SK-N-SH (cell line): ENCODE measurements at regions not wholly inside any gene's neighbourhood (a gene's known extent, or its start where the extent isn't known, plus 50 kb on each side); places are given as distances from the start of the nearest gene placed in this dataset.

Source experiments
- CTCF ChIA-PET: fragments of 300-600, 350-600 bp; formaldehyde crosslinking; extraction: SDS; loops from one replicate; lab custom pipeline; 2021; lab: Yijun Ruan, JAX
- POLR2A ChIA-PET: fragments of 350-600 bp; sonication (Branson Sonifier 250); formaldehyde crosslinking; extraction: SDS; loops from one replicate; lab custom pipeline; 2020; ENCODE audit warnings: antibody characterized with exemption, inconsistent platforms; lab: Yijun Ruan, JAX
- DNase-seq: peaks from one replicate; pipeline ENCODE4 v3.0.0; 2012
- H2AFZ ChIP-seq: fragments of 200-600 bp; sonication (generic); 2 replicates; pipeline ENCODE4 v1.8.1; 2016; ENCODE audit warnings: antibody characterized with exemption, mild to moderate bottlenecking, low read depth
- H3F3A ChIP-seq: fragments of 200-600 bp; sonication (generic); replicated peaks from 2 replicates; pipeline ENCODE3; 2016; ENCODE audit warnings: antibody characterized with exemption, mild to moderate bottlenecking; ENCODE audit not compliant: insufficient read depth
- H3K27ac ChIP-seq, 2 experiments: fragments of 200-500 bp in 1 of 2; fragments of 200-600 bp in 1 of 2; sonication (Bioruptor generic) in 1 of 2; sonication (generic), shearing (Covaris generic) in 1 of 2; 2 replicates each; pipeline versions ENCODE4 v1.5.1 to v1.6.1; 2014 to 2016; ENCODE audit warnings: low read depth in 2 of 2, inconsistent platforms in 1 of 2, low read length in 1 of 2, mild to moderate bottlenecking in 1 of 2, mixed read lengths in 1 of 2
- H3K27me3 ChIP-seq: fragments of 200-600 bp; sonication (generic), shearing (Covaris generic); 2 replicates; pipeline ENCODE4 v1.6.1; 2016; ENCODE audit warnings: mixed run types; ENCODE audit not compliant: insufficient read depth
- H3K36me3 ChIP-seq, 2 experiments: fragments of 200-500 bp in 1 of 2; fragments of 200-600 bp in 1 of 2; sonication (Bioruptor generic) in 1 of 2; sonication (generic) in 1 of 2; replicated peaks in 1 of 2; 2 replicates each; pipeline versions ENCODE3 to v1.5.1; 2014 to 2016; ENCODE audit warnings: low read length in 1 of 2, mild to moderate bottlenecking in 1 of 2; ENCODE audit not compliant: insufficient read depth in 2 of 2, control insufficient read depth in 1 of 2
- H3K4me1 ChIP-seq, 2 experiments: fragments of 200-500 bp in 1 of 2; fragments of 200-600 bp in 1 of 2; sonication (Bioruptor generic) in 1 of 2; sonication (generic), shearing (Covaris generic) in 1 of 2; 2 replicates each; pipeline versions ENCODE4 v1.5.1 to v1.6.1; 2014 to 2016; ENCODE audit warnings: low read depth in 1 of 2, low read length in 1 of 2, mixed run types in 1 of 2; ENCODE audit not compliant: insufficient read depth in 2 of 2, control insufficient read depth in 1 of 2
- H3K4me2 ChIP-seq: fragments of 200-600 bp; sonication (generic), shearing (Covaris generic); 2 replicates; pipeline ENCODE4 v1.6.1; 2017; ENCODE audit warnings: mixed run types
- H3K4me3 ChIP-seq, 2 experiments: fragments of 200-500 bp in 1 of 2; fragments of 200-600 bp in 1 of 2; sonication (Bioruptor generic) in 1 of 2; sonication (generic), shearing (Covaris generic) in 1 of 2; 2 replicates each; pipeline versions ENCODE4 v1.5.1 to v1.8.1; 2014 to 2016; ENCODE audit warnings: low read depth in 2 of 2, inconsistent platforms in 1 of 2, low read length in 1 of 2, mild to moderate bottlenecking in 1 of 2, mixed read lengths in 1 of 2, moderate library complexity in 1 of 2
- H3K79me2 ChIP-seq: fragments of 200-600 bp; sonication (generic); 2 replicates; pipeline ENCODE4 v1.8.1; 2017; ENCODE audit warnings: mild to moderate bottlenecking; ENCODE audit not compliant: insufficient read depth
- H3K9ac ChIP-seq: fragments of 200-600 bp; sonication (generic); 2 replicates; pipeline ENCODE4 v1.6.1; 2017; ENCODE audit warnings: mixed run types
- H3K9me2 ChIP-seq: fragments of 200-600 bp; sonication (generic); 2 replicates; pipeline ENCODE4 v1.6.1; 2017; ENCODE audit warnings: mixed run types
- H3K9me3 ChIP-seq: fragments of 200-600 bp; sonication (generic); 2 replicates; pipeline ENCODE4 v1.6.1; 2017; ENCODE audit warnings: mixed run types, mild to moderate bottlenecking, moderate library complexity
- H4K20me1 ChIP-seq: fragments of 200-600 bp; sonication (generic); 2 replicates; pipeline ENCODE4 v1.6.1; 2017; ENCODE audit warnings: mild to moderate bottlenecking, mixed run types; ENCODE audit not compliant: insufficient read depth
- CHD2 ChIP-seq: fragments of 150-350 bp; IDR thresholded peaks from 2 replicates; pipeline ENCODE4 v1.6.1; 2018; ENCODE audit warnings: low read length; ENCODE audit not compliant: partially characterized antibody
- CTCF ChIP-seq: fragments of 200-600 bp; sonication (generic); IDR thresholded peaks from 2 replicates; pipeline ENCODE4 v1.6.1; 2017; ENCODE audit warnings: antibody characterized with exemption, mild to moderate bottlenecking, moderate library complexity
- ELF1 ChIP-seq: IDR thresholded peaks from 2 replicates; pipeline ENCODE4 v1.4.0; 2012
- FOXM1 ChIP-seq: IDR thresholded peaks from 2 replicates; pipeline ENCODE4 v1.4.0; 2012; ENCODE audit warnings: low read depth, mild to moderate bottlenecking
- MAX ChIP-seq: IDR thresholded peaks from 2 replicates; pipeline ENCODE4 v1.4.0; 2012; ENCODE audit warnings: low read depth
- MEF2A ChIP-seq: IDR thresholded peaks from 2 replicates; pipeline ENCODE4 v1.4.0; 2012; ENCODE audit warnings: low read depth, borderline replicate concordance
- NFIC ChIP-seq: IDR thresholded peaks from 2 replicates; pipeline ENCODE4 v1.4.0; 2012; ENCODE audit warnings: borderline replicate concordance
- POLR2AphosphoS5 ChIP-seq: IDR thresholded peaks from 2 replicates; pipeline ENCODE4 v1.6.1; 2012; ENCODE audit warnings: low read depth, low read length
- REST ChIP-seq: IDR thresholded peaks from 2 replicates; pipeline ENCODE4 v1.6.1; 2012; ENCODE audit warnings: mild to moderate bottlenecking, low read depth, low read length, moderate library complexity
- RXRA ChIP-seq: IDR thresholded peaks from 2 replicates; pipeline ENCODE4 v1.4.0; 2012; ENCODE audit warnings: low read depth, mild to moderate bottlenecking, borderline replicate concordance
- SMC3 ChIP-seq: IDR thresholded peaks from 2 replicates; pipeline ENCODE4 v1.6.1; 2012; ENCODE audit warnings: low read depth, low read length, improper control_type of control experiment
- USF1 ChIP-seq: IDR thresholded peaks from 2 replicates; pipeline ENCODE4 v1.4.0; 2012; ENCODE audit warnings: low read depth, borderline replicate concordance
- TF ChIP-seq, protein P1 (sequence below): IDR thresholded peaks from 2 replicates; pipeline ENCODE4 v1.4.0; 2012; ENCODE audit warnings: low read depth, borderline replicate concordance
- TF ChIP-seq, protein P2 (sequence below): fragments of 150-350 bp; IDR thresholded peaks from 2 replicates; pipeline ENCODE4 v1.6.1; 2017; ENCODE audit warnings: antibody characterized with exemption, low read length, low read depth, borderline replicate concordance
- TF ChIP-seq, protein P3 (sequence below): IDR thresholded peaks from 2 replicates; pipeline ENCODE4; 2012

DNA sequence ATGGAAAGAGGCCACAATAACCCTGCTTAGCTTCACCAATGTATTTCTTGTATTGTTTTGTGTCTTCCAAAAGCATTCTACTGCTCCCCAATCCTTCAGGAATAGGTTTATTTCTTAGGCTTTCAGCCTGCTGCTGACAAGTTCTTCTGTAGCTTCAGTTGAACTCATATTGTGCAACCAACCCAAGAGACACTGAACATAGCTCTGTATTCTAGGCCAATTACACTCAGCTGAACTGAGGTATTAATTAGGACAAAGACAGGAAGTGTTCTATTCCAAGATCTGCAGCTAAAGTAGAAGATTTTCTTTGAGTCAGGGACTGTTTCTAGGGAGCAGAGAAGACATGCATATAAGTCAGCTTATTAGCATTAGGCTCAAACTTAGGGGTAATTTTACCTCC lies 151.8 kb downstream of the LHFPL1 start:
- no peaks in the 10 kb centered on the region for H3K79me2 ChIP-seq
- H2AFZ ChIP-seq: no peak overlapping the region
- H3K27me3 ChIP-seq: no peaks in the 10 kb centered on the region
- H3K4me1 ChIP-seq: no peaks in the 10 kb centered on the region
- ChIA-PET POLR2A (no interaction called here), CTCF (interaction anchor here (0.8 kb wide), 1 partner anchor 1839 kb away, joined by 3 read pairs; no protein-coding TSS in a partner anchor)
- H4K20me1 ChIP-seq: no peaks in the 10 kb centered on the region
- no peak for DNase-seq
- no peaks in the 10 kb centered on the region for H3K9me2 ChIP-seq
- H3K9ac ChIP-seq: no peak overlapping the region
- no peaks in the 10 kb centered on the region for H3F3A ChIP-seq
- no peak overlapping the region for H3K27ac ChIP-seq
- H3K9me3 ChIP-seq: no peaks in the 10 kb centered on the region
- TF ChIP-seq REST (no peak), MAX (no peak), RXRA (no peak), SMC3 (no peak), CHD2 (no peak), FOXM1 (no peak), CTCF (no peak), USF1 (no peak), NFIC (no peak), ELF1 (no peak), MEF2A (no peak), POLR2AphosphoS5 (no peak)
- TF ChIP-seq, protein P1, sequence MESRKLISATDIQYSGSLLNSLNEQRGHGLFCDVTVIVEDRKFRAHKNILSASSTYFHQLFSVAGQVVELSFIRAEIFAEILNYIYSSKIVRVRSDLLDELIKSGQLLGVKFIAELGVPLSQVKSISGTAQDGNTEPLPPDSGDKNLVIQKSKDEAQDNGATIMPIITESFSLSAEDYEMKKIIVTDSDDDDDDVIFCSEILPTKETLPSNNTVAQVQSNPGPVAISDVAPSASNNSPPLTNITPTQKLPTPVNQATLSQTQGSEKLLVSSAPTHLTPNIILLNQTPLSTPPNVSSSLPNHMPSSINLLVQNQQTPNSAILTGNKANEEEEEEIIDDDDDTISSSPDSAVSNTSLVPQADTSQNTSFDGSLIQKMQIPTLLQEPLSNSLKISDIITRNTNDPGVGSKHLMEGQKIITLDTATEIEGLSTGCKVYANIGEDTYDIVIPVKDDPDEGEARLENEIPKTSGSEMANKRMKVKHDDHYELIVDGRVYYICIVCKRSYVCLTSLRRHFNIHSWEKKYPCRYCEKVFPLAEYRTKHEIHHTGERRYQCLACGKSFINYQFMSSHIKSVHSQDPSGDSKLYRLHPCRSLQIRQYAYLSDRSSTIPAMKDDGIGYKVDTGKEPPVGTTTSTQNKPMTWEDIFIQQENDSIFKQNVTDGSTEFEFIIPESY: no peak
- TF ChIP-seq, protein P2, sequence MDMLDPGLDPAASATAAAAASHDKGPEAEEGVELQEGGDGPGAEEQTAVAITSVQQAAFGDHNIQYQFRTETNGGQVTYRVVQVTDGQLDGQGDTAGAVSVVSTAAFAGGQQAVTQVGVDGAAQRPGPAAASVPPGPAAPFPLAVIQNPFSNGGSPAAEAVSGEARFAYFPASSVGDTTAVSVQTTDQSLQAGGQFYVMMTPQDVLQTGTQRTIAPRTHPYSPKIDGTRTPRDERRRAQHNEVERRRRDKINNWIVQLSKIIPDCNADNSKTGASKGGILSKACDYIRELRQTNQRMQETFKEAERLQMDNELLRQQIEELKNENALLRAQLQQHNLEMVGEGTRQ: no peak
- TF ChIP-seq, protein P3, sequence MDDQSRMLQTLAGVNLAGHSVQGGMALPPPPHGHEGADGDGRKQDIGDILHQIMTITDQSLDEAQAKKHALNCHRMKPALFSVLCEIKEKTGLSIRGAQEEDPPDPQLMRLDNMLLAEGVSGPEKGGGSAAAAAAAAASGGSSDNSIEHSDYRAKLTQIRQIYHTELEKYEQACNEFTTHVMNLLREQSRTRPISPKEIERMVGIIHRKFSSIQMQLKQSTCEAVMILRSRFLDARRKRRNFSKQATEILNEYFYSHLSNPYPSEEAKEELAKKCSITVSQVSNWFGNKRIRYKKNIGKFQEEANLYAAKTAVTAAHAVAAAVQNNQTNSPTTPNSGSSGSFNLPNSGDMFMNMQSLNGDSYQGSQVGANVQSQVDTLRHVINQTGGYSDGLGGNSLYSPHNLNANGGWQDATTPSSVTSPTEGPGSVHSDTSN: no peak
- no peak overlapping the region for H3K4me2 ChIP-seq
- H3K36me3 ChIP-seq: no peaks in the 10 kb centered on the region
- H3K4me3 ChIP-seq: no peak overlapping the region
